ENCODE measurements at regions not wholly inside any gene's neighbourhood (a gene's known extent, or its start where the extent isn't known, plus 50 kb on each side); places are given as distances from the start of the nearest gene placed in this dataset.

GRCh38 chr15:85869124-85869523 lies 74.4 kb upstream of the KLHL25 start:
- Histone ChIP-seq H3K9ac (ENCODE audit: low read length in 5 of 5) (no peak overlapping the region), H3K4me1 (ENCODE audit: control insufficient read depth in 5 of 5, insufficient read depth in 5 of 5, low read length in 5 of 5) (no peaks in the 10 kb centered on the region), H3K4me3 (ENCODE audit: low read depth in 1 of 5, low read length in 5 of 5) (no peak overlapping the region), H3K27me3 (ENCODE audit: control insufficient read depth in 5 of 5, insufficient read depth in 4 of 5, low read length in 5 of 5) (peaks cover 6 to 24% (median 14%) of the 10 kb centered on the region in 5 donors), H3K27ac (ENCODE audit: low read depth, low read length) (no peak overlapping the region), H3K36me3 (ENCODE audit: control insufficient read depth in 5 of 5, insufficient read depth in 5 of 5, low read length in 5 of 5) (no peaks in the 10 kb centered on the region), H3K9me3 (ENCODE audit: control insufficient read depth in 5 of 5, low read length in 5 of 5) (no peaks in the 10 kb centered on the region)

GRCh38 chr15:85870216-85871014 lies 75.7 kb upstream of the KLHL25 start:
- H3K4me1 ChIP-seq (ENCODE audit: control insufficient read depth in 5 of 5, insufficient read depth in 5 of 5, low read length in 5 of 5): no peaks in the 10 kb centered on the region
- H3K36me3 ChIP-seq (ENCODE audit: control insufficient read depth in 5 of 5, insufficient read depth in 5 of 5, low read length in 5 of 5): no peaks in the 10 kb centered on the region
- no peak overlapping the region for H3K27ac ChIP-seq (ENCODE audit: low read depth, low read length)
- no peaks in the 10 kb centered on the region for H3K9me3 ChIP-seq (ENCODE audit: control insufficient read depth in 5 of 5, low read length in 5 of 5)
- peaks cover 6 to 26% (median 17%) of the 10 kb centered on the region in 5 donors for H3K27me3 ChIP-seq (ENCODE audit: control insufficient read depth in 5 of 5, insufficient read depth in 4 of 5, low read length in 5 of 5)
- H3K4me3 ChIP-seq (ENCODE audit: low read depth in 1 of 5, low read length in 5 of 5): no peak overlapping the region
- H3K9ac ChIP-seq (ENCODE audit: low read length in 5 of 5): no peak overlapping the region

- no peak overlapping the region for H3K4me3 ChIP-seq (ENCODE audit: low read depth in 1 of 5, low read length in 5 of 5)
- H3K27me3 ChIP-seq (ENCODE audit: control insufficient read depth in 5 of 5, insufficient read depth in 4 of 5, low read length in 5 of 5): peaks cover 10 to 26% (median 17%) of the 10 kb centered on the region in 5 donors
- no peak overlapping the region for H3K9ac ChIP-seq (ENCODE audit: low read length in 5 of 5)
- H3K27ac ChIP-seq (ENCODE audit: low read depth, low read length): no peak overlapping the region
- H3K36me3 ChIP-seq (ENCODE audit: control insufficient read depth in 5 of 5, insufficient read depth in 5 of 5, low read length in 5 of 5): no peaks in the 10 kb centered on the region
- H3K9me3 ChIP-seq (ENCODE audit: control insufficient read depth in 5 of 5, low read length in 5 of 5): no peaks in the 10 kb centered on the region
- no peaks in the 10 kb centered on the region for H3K4me1 ChIP-seq (ENCODE audit: control insufficient read depth in 5 of 5, insufficient read depth in 5 of 5, low read length in 5 of 5)
Measured at GRCh38 chr15:85871545-85871944, 76.8 kb upstream of the KLHL25 start.

- Histone ChIP-seq H3K4me3 (ENCODE audit: low read depth in 1 of 5, low read length in 5 of 5) (no peak overlapping the region), H3K27ac (ENCODE audit: low read depth, low read length) (no peak overlapping the region), H3K9me3 (ENCODE audit: control insufficient read depth in 5 of 5, low read length in 5 of 5) (no peaks in the 10 kb centered on the region), H3K27me3 (ENCODE audit: control insufficient read depth in 5 of 5, insufficient read depth in 4 of 5, low read length in 5 of 5) (peaks cover 12 to 26% (median 17%) of the 10 kb centered on the region in 5 donors), H3K4me1 (ENCODE audit: control insufficient read depth in 5 of 5, insufficient read depth in 5 of 5, low read length in 5 of 5) (no peaks in the 10 kb centered on the region), H3K9ac (ENCODE audit: low read length in 5 of 5) (no peak overlapping the region), H3K36me3 (ENCODE audit: control insufficient read depth in 5 of 5, insufficient read depth in 5 of 5, low read length in 5 of 5) (no peaks in the 10 kb centered on the region)
Measured at GRCh38 chr15:85872125-85872524, 77.4 kb upstream of the KLHL25 start.

- Histone ChIP-seq H3K4me1 (ENCODE audit: control insufficient read depth in 5 of 5, insufficient read depth in 5 of 5, low read length in 5 of 5) (no peaks in the 10 kb centered on the region), H3K27me3 (ENCODE audit: control insufficient read depth in 5 of 5, insufficient read depth in 4 of 5, low read length in 5 of 5) (peaks cover 12 to 26% (median 19%) of the 10 kb centered on the region in 5 donors), H3K27ac (ENCODE audit: low read depth, low read length) (no peak overlapping the region), H3K36me3 (ENCODE audit: control insufficient read depth in 5 of 5, insufficient read depth in 5 of 5, low read length in 5 of 5) (no peaks in the 10 kb centered on the region), H3K9me3 (ENCODE audit: control insufficient read depth in 5 of 5, low read length in 5 of 5) (no peaks in the 10 kb centered on the region), H3K4me3 (ENCODE audit: low read depth in 1 of 5, low read length in 5 of 5) (no peak overlapping the region), H3K9ac (ENCODE audit: low read length in 5 of 5) (no peak overlapping the region)
Measured at GRCh38 chr15:85874236-85874635, 79.5 kb upstream of the KLHL25 start.

- Histone ChIP-seq H3K4me3 (ENCODE audit: low read depth in 1 of 5, low read length in 5 of 5) (no peak overlapping the region), H3K4me1 (ENCODE audit: control insufficient read depth in 5 of 5, insufficient read depth in 5 of 5, low read length in 5 of 5) (no peaks in the 10 kb centered on the region), H3K27me3 (ENCODE audit: control insufficient read depth in 5 of 5, insufficient read depth in 4 of 5, low read length in 5 of 5) (peaks cover 12 to 31% (median 22%) of the 10 kb centered on the region in 5 donors), H3K27ac (ENCODE audit: low read depth, low read length) (no peak overlapping the region), H3K9me3 (ENCODE audit: control insufficient read depth in 5 of 5, low read length in 5 of 5) (no peaks in the 10 kb centered on the region), H3K9ac (ENCODE audit: low read length in 5 of 5) (no peak overlapping the region), H3K36me3 (ENCODE audit: control insufficient read depth in 5 of 5, insufficient read depth in 5 of 5, low read length in 5 of 5) (no peaks in the 10 kb centered on the region)
Measured at GRCh38 chr15:85875756-85876155, 81.0 kb upstream of the KLHL25 start.

GRCh38 chr15:85878828-85879225 lies 84.1 kb upstream of the KLHL25 start:
- no peaks in the 10 kb centered on the region for H3K4me1 ChIP-seq (ENCODE audit: control insufficient read depth in 5 of 5, insufficient read depth in 5 of 5, low read length in 5 of 5)
- no peaks in the 10 kb centered on the region for H3K36me3 ChIP-seq (ENCODE audit: control insufficient read depth in 5 of 5, insufficient read depth in 5 of 5, low read length in 5 of 5)
- no peak overlapping the region for H3K27ac ChIP-seq (ENCODE audit: low read depth, low read length)
- no peak overlapping the region for H3K9ac ChIP-seq (ENCODE audit: low read length in 5 of 5)
- peaks cover 5 to 16% (median 13%) of the 10 kb centered on the region in 5 donors for H3K27me3 ChIP-seq (ENCODE audit: control insufficient read depth in 5 of 5, insufficient read depth in 4 of 5, low read length in 5 of 5)
- no peak overlapping the region for H3K4me3 ChIP-seq (ENCODE audit: low read depth in 1 of 5, low read length in 5 of 5)
- peaks cover 0 to 3% (median 0%) of the 10 kb centered on the region in 5 donors for H3K9me3 ChIP-seq (ENCODE audit: control insufficient read depth in 5 of 5, low read length in 5 of 5)

- Histone ChIP-seq H3K9me3 (ENCODE audit: control insufficient read depth in 5 of 5, low read length in 5 of 5) (peaks cover 0 to 3% (median 0%) of the 10 kb centered on the region in 5 donors), H3K27ac (ENCODE audit: low read depth, low read length) (no peak overlapping the region), H3K36me3 (ENCODE audit: control insufficient read depth in 5 of 5, insufficient read depth in 5 of 5, low read length in 5 of 5) (no peaks in the 10 kb centered on the region), H3K4me1 (ENCODE audit: control insufficient read depth in 5 of 5, insufficient read depth in 5 of 5, low read length in 5 of 5) (no peaks in the 10 kb centered on the region), H3K27me3 (ENCODE audit: control insufficient read depth in 5 of 5, insufficient read depth in 4 of 5, low read length in 5 of 5) (peaks cover 0 to 16% (median 10%) of the 10 kb centered on the region in 5 donors), H3K9ac (ENCODE audit: low read length in 5 of 5) (no peak overlapping the region), H3K4me3 (ENCODE audit: low read depth in 1 of 5, low read length in 5 of 5) (no peak overlapping the region)
Measured at GRCh38 chr15:85879334-85880163, 84.8 kb upstream of the KLHL25 start.

GRCh38 chr15:85880501-85881190 lies 85.9 kb upstream of the KLHL25 start:
- Histone ChIP-seq H3K27me3 (ENCODE audit: control insufficient read depth in 5 of 5, insufficient read depth in 4 of 5, low read length in 5 of 5) (peaks cover 0 to 16% (median 12%) of the 10 kb centered on the region in 5 donors), H3K4me1 (ENCODE audit: control insufficient read depth in 5 of 5, insufficient read depth in 5 of 5, low read length in 5 of 5) (no peaks in the 10 kb centered on the region), H3K9me3 (ENCODE audit: control insufficient read depth in 5 of 5, low read length in 5 of 5) (peaks cover 0 to 3% (median 0%) of the 10 kb centered on the region in 5 donors), H3K9ac (ENCODE audit: low read length in 5 of 5) (no peak overlapping the region), H3K36me3 (ENCODE audit: control insufficient read depth in 5 of 5, insufficient read depth in 5 of 5, low read length in 5 of 5) (no peaks in the 10 kb centered on the region), H3K27ac (ENCODE audit: low read depth, low read length) (no peak overlapping the region), H3K4me3 (ENCODE audit: low read depth in 1 of 5, low read length in 5 of 5) (no peak overlapping the region)
